ENCODE measurements at regions not wholly inside any gene's neighbourhood (a gene's known extent, or its start where the extent isn't known, plus 50 kb on each side); places are given as distances from the start of the nearest gene placed in this dataset.

- H3K9ac ChIP-seq, result no peak overlapping the region
- TF ChIP-seq CTCF (conservative IDR thresholded peaks at IDR 0.05; ENCODE audit: low read depth, low read length), result no peak
- H3K27me3 ChIP-seq (ENCODE audit: insufficient read depth, low read depth), result no peaks in the 10 kb centered on the region
- H3K4me3 ChIP-seq (IDR thresholded peaks at IDR 0.05; ENCODE audit: insufficient read depth, low read depth, low read length), result no peak overlapping the region
- no peaks in the 10 kb centered on the region for H3K79me2 ChIP-seq (ENCODE audit: insufficient read depth, low read depth)
- no peak overlapping the region for H3K27ac ChIP-seq
- no peak overlapping the region for H3K4me2 ChIP-seq
- H2AFZ ChIP-seq (ENCODE audit: low read depth), result no peak overlapping the region
- H4K20me1 ChIP-seq (ENCODE audit: insufficient read depth), result no peaks in the 10 kb centered on the region
- no peaks in the 10 kb centered on the region for H3K4me1 ChIP-seq (ENCODE audit: low read depth, poor library complexity, severe bottlenecking)
- H3K36me3 ChIP-seq (ENCODE audit: insufficient read depth), result no peaks in the 10 kb centered on the region
Observed at GRCh38 chr2:128441341-128442052, 122.8 kb upstream of the HS6ST1 start.

- H2AFZ ChIP-seq (ENCODE audit: low read depth), result no peak overlapping the region
- no peak for TF ChIP-seq CTCF (conservative IDR thresholded peaks at IDR 0.05; ENCODE audit: low read depth, low read length)
- no peak overlapping the region for H3K27ac ChIP-seq
- no peak overlapping the region for H3K4me2 ChIP-seq
- no peaks in the 10 kb centered on the region for H4K20me1 ChIP-seq (ENCODE audit: insufficient read depth)
- no peaks in the 10 kb centered on the region for H3K4me1 ChIP-seq (ENCODE audit: low read depth, poor library complexity, severe bottlenecking)
- H3K9ac ChIP-seq, result no peak overlapping the region
- no peaks in the 10 kb centered on the region for H3K79me2 ChIP-seq (ENCODE audit: insufficient read depth, low read depth)
- H3K36me3 ChIP-seq (ENCODE audit: insufficient read depth), result no peaks in the 10 kb centered on the region
- H3K4me3 ChIP-seq (IDR thresholded peaks at IDR 0.05; ENCODE audit: insufficient read depth, low read depth, low read length), result no peak overlapping the region
- no peaks in the 10 kb centered on the region for H3K27me3 ChIP-seq (ENCODE audit: insufficient read depth, low read depth)
Observed at GRCh38 chr2:128442053-128442751, 123.5 kb upstream of the HS6ST1 start.

- no peak for TF ChIP-seq CTCF (conservative IDR thresholded peaks at IDR 0.05; ENCODE audit: low read depth, low read length)
- Histone ChIP-seq H2AFZ (ENCODE audit: low read depth) (no peak overlapping the region), H3K79me2 (ENCODE audit: insufficient read depth, low read depth) (no peaks in the 10 kb centered on the region), H4K20me1 (ENCODE audit: insufficient read depth) (no peaks in the 10 kb centered on the region), H3K4me3 (IDR thresholded peaks at IDR 0.05; ENCODE audit: insufficient read depth, low read depth, low read length) (no peak overlapping the region), H3K27ac (no peak overlapping the region), H3K4me2 (no peak overlapping the region), H3K4me1 (ENCODE audit: low read depth, poor library complexity, severe bottlenecking) (no peaks in the 10 kb centered on the region), H3K36me3 (ENCODE audit: insufficient read depth) (no peaks in the 10 kb centered on the region), H3K27me3 (ENCODE audit: insufficient read depth, low read depth) (no peaks in the 10 kb centered on the region), H3K9ac (no peak overlapping the region)
Observed at GRCh38 chr2:128442891-128443302, 124.2 kb upstream of the HS6ST1 start.

- no peaks in the 10 kb centered on the region for H3K36me3 ChIP-seq (ENCODE audit: insufficient read depth)
- H3K4me2 ChIP-seq, result no peak overlapping the region
- H3K4me3 ChIP-seq (IDR thresholded peaks at IDR 0.05; ENCODE audit: insufficient read depth, low read depth, low read length), result no peak overlapping the region
- no peak for TF ChIP-seq CTCF (conservative IDR thresholded peaks at IDR 0.05; ENCODE audit: low read depth, low read length)
- no peaks in the 10 kb centered on the region for H3K79me2 ChIP-seq (ENCODE audit: insufficient read depth, low read depth)
- no peak overlapping the region for H3K9ac ChIP-seq
- H4K20me1 ChIP-seq (ENCODE audit: insufficient read depth), result no peaks in the 10 kb centered on the region
- H2AFZ ChIP-seq (ENCODE audit: low read depth), result no peak overlapping the region
- no peak overlapping the region for H3K27ac ChIP-seq
- H3K4me1 ChIP-seq (ENCODE audit: low read depth, poor library complexity, severe bottlenecking), result no peaks in the 10 kb centered on the region
- no peaks in the 10 kb centered on the region for H3K27me3 ChIP-seq (ENCODE audit: insufficient read depth, low read depth)
Observed at GRCh38 chr2:128444121-128444771, 125.6 kb upstream of the HS6ST1 start.

All from KMS-11 (cell line).